ENCODE measurements at regions not wholly inside any gene's neighbourhood (a gene's known extent, or its start where the extent isn't known, plus 50 kb on each side); places are given as distances from the start of the nearest gene placed in this dataset.

- Mint-ChIP-seq H3K9me3 (no peaks in the 10 kb centered on the region), H3K4me1 (no peaks in the 10 kb centered on the region), H3K4me3 (no peak overlapping the region), H3K36me3 (no peaks in the 10 kb centered on the region), H3K27ac (no peak overlapping the region), H3K27me3 (ENCODE audit: low read depth) (no peaks in the 10 kb centered on the region)
- ChIA-PET POLR2A (no interaction called here), CTCF (interaction anchor here (0.6 to 1.3 kb wide), 44 partner anchors 8 to 1604 kb away, joined by 3 to 14 read pairs (median 4); no protein-coding TSS in a partner anchor)
- DNase-seq (ENCODE audit: low spot score) (no peak), ATAC-seq (no peak)
- TF ChIP-seq NR3C1 (CRISPR knock-in tag; conservative IDR thresholded peaks at IDR 0.05; ENCODE audit: low read depth) (no peak), SMAD4 (CRISPR knock-in tag; IDR thresholded peaks at IDR 0.05) (no peak), ZNF425 (CRISPR knock-in tag; conservative IDR thresholded peaks at IDR 0.05) (no peak), FOXP1 (CRISPR knock-in tag; IDR thresholded peaks at IDR 0.05; ENCODE audit: borderline replicate concordance) (no peak), HMGXB4 (CRISPR knock-in tag; IDR thresholded peaks at IDR 0.05) (no peak), JUN (CRISPR knock-in tag; IDR thresholded peaks at IDR 0.05) (no peak), ZNF423 (CRISPR knock-in tag; IDR thresholded peaks at IDR 0.05) (no peak), TEAD4 (CRISPR knock-in tag; IDR thresholded peaks at IDR 0.05) (no peak), ATF2 (CRISPR knock-in tag; IDR thresholded peaks at IDR 0.05; ENCODE audit: borderline replicate concordance, low read depth) (no peak), EMX1 (CRISPR knock-in tag; IDR thresholded peaks at IDR 0.05) (no peak), GTF2I (CRISPR knock-in tag; conservative IDR thresholded peaks at IDR 0.05) (no peak), FOXP4 (CRISPR knock-in tag; IDR thresholded peaks at IDR 0.05) (no peak), ZNF416 (CRISPR knock-in tag; IDR thresholded peaks at IDR 0.05) (no peak), MLX (CRISPR knock-in tag; IDR thresholded peaks at IDR 0.05) (no peak), FOXK1 (CRISPR knock-in tag; IDR thresholded peaks at IDR 0.05) (no peak)
Observed at GRCh38 chr5:99105216-99105615, 176.4 kb upstream of the CHD1 start.

- no peaks in the 10 kb centered on the region for H3K27me3 Mint-ChIP-seq (ENCODE audit: low read depth)
- no peak overlapping the region for H3K27ac Mint-ChIP-seq
- peak; percentile 30; the same call in 1 of the 2 replicates for TF ChIP-seq CTCF (IDR thresholded peaks at IDR 0.05)
- TF ChIP-seq ZNF425 (CRISPR knock-in tag; conservative IDR thresholded peaks at IDR 0.05) = no peak
- no peak for DNase-seq (ENCODE audit: low spot score)
- ChIA-PET POLR2A (interaction anchor here (0.6 kb wide), 1 partner anchor 48 kb away, joined by 3 read pairs; no protein-coding TSS in a partner anchor), CTCF (interaction anchor here (0.6 to 1.3 kb wide), 45 partner anchors 8 to 1604 kb away, joined by 3 to 14 read pairs (median 4); no protein-coding TSS in a partner anchor)
- ATAC-seq = peak; percentile 47; the same call in 1 of the 2 replicates
- no peak overlapping the region for H3K4me3 Mint-ChIP-seq
- H3K9me3 Mint-ChIP-seq = no peaks in the 10 kb centered on the region
- H3K36me3 Mint-ChIP-seq = no peaks in the 10 kb centered on the region
- no peaks in the 10 kb centered on the region for H3K4me1 Mint-ChIP-seq
Observed at GRCh38 chr5:99104538-99105132, 175.8 kb upstream of the CHD1 start.

Data from WTC11 (cell line).